ENCODE measurements at regions not wholly inside any gene's neighbourhood (a gene's known extent, or its start where the extent isn't known, plus 50 kb on each side); places are given as distances from the start of the nearest gene placed in this dataset.
"Not testable (repeated sequence)": the region's sequence is repeated elsewhere in the genome, so short reads cannot be mapped to it uniquely, and the experiment has no call there.

DNA sequence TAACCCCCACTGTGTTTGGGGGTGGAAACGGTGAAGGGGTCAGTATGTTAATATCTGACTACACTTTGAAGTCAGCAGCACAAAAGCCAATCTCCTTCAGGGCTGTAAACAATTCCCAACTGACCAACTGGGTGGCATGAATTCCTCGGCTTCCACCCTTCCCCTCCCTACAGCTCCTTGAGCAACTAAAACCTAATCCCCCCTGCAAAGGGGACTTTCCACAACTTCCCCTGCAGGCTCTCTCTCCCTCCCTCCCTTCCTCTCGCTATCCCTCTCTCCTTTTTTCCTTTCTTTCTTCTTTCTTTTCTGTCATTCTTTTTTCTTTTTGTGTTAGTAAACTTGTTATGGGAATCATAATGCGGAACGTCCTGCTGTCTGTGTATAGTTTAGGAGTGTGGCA, 65.1 kb upstream of the PTCH1 start:
- DNase-seq (ENCODE audit: low spot score), result no peak

DNA sequence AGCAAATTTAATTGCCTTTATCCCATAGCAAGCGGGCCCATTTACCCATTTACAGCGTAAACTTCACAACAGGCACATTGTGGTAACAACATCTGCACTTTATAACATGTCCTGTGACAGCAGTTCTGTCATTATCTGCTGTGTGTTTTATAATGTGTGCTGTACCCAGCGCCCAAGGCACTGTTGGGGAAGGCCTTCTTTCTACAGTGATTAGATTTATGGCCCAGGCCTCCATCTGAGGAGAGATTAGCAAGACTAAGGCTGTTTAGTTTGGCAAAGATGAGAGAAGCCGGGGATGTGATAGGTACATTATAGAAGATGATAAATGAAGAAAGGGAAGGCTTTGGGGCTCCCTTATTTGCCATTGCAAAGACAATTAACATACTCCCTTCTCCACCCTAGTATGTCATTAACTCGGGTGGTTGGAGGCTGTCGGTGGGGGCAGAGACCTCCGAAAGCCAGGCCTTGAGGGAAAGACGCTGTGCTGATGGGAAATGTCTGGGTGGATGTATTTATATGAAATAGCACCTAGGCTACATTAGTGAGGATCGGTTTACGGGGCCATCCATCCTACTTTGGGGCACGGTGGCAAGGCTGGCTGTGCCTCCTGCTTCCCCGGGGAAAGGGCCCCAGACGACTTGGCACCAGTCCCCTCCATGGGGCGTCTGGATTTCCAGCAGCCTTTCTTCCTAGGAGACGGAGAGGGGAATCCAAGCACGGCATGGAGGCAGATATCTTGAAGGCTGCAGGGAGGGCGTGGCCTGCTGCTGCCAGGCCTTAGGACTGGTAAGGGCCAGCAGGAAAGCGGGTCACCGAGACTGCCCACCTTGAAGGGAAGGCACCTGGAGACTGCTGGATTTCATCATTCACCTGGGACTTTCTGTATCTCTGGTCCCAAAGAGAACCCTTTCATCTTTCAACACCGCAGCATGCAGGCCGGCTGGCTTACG, 64.3 kb upstream of the PTCH1 start:
- no peak for DNase-seq (ENCODE audit: low spot score)

GRCh38 chr9:95574866-95575553, 58.2 kb upstream of the PTCH1 start:
- no peak for DNase-seq (ENCODE audit: low spot score)

DNA sequence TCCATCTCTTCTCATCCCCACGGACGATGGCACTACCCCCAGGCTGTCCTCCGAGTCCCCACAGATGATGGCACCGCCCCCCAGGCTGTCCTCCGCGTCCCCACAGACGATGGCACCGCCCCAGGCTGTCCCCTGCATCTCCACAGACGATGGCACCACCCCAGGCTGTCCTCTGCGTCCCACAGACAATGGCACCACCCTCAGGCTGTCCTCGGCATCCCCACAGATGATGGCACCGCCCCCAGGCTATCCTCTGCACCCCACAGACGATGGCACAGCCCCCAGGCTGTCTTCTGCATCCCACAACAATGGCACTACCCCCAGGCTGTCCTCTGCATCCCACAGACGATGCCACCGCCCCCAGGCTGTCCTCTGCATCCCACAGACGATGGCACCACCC, 57.4 kb upstream of the PTCH1 start:
- peak; percentile 18 for DNase-seq (ENCODE audit: low spot score)

DNA sequence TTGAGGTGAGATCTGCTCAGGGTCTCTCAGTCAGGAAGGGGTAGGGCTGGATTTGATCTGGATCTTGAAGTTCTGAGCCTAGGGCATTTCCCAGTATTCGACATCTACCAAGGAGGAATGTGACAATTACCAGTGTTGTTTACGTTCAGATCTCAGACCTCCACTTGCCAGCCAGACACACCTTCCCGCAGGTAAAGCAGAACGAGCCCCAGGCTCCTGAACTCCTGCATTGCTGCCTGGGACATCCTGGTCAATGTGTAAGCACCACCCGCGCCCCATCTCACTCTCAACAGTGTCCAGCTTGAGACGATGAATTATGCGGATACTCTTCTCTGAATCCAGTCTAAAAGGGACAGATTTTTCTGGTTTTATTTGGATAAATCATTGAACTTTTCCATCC, 56.7 kb upstream of the PTCH1 start:
- DNase-seq (ENCODE audit: low spot score), result no peak

GRCh38 chr9:95572381-95573151, 55.8 kb upstream of the PTCH1 start:
- DNase-seq (ENCODE audit: low spot score), result no peak

- DNase-seq (ENCODE audit: low spot score), result no peak
Observed at GRCh38 chr9:95570646-95571045, 53.9 kb upstream of the PTCH1 start.

DNA sequence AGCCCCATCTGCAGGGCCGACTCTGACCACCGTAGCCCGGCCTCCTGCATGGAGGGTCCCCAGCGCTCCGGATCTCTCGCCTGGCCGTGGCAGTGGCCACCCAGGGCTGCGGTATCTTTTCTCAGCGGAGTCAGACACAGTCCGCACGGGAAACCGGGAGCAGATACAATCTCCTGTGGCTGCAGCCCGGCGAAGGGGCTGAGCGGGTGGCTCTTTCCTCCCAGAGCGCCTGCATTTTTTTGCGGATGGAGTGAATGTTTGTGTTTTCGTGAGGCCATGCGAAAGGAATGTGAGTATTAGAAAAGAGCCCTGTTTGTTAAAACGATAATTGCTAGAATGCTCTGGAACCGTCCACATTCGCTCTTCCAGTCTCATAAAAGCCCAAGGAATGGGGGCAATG, 53.4 kb upstream of the PTCH1 start:
- DNase-seq (ENCODE audit: low spot score), result no peak

- not testable (repeated sequence) for DNase-seq (ENCODE audit: low spot score)
Observed at GRCh38 chr9:95568735-95569134, 52.0 kb upstream of the PTCH1 start.
